Fibroblast of skin of back (primary cell): ENCODE measurements at regions not wholly inside any gene's neighbourhood (a gene's known extent, or its start where the extent isn't known, plus 50 kb on each side); places are given as distances from the start of the nearest gene placed in this dataset.
"Not testable (repeated sequence)": the region's sequence is repeated elsewhere in the genome, so short reads cannot be mapped to it uniquely, and the experiment has no call there.

ENCODE experiments used
- DNase-seq: peaks from one replicate; pipeline ENCODE4 v3.0.0-alpha.2; 2013

GRCh38 chr20:22060610-22061009 is 355.1 kb downstream of the PAX1 start:
- DNase-seq: no peak

- no peak for DNase-seq
Observed at GRCh38 chr20:22058746-22059145, 353.3 kb downstream of the PAX1 start.

DNA sequence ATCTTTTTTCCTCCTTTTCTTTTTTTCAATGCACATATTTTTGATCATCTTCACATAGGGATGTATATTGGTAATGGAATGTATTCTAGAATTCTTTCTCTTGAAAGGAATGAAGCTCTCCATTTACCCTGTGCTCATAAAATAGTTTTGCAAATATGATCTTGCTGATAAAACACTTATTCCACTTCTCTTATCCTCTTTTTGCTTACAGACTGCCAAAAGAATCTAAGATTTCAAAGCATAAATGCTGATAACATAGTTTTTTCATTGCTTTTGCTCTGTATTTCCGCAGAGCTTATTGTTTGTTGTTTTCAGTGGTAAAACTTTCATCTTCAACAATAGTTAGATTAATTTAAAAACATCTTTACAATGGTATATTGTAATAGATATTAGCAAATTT is 350.5 kb downstream of the PAX1 start:
- peak; percentile 22 for DNase-seq

GRCh38 chr20:22052025-22052650 is 346.7 kb downstream of the PAX1 start:
- peak; percentile 38 for DNase-seq

GRCh38 chr20:22045956-22046507 is 340.6 kb downstream of the PAX1 start:
- not testable (repeated sequence) for DNase-seq

DNA sequence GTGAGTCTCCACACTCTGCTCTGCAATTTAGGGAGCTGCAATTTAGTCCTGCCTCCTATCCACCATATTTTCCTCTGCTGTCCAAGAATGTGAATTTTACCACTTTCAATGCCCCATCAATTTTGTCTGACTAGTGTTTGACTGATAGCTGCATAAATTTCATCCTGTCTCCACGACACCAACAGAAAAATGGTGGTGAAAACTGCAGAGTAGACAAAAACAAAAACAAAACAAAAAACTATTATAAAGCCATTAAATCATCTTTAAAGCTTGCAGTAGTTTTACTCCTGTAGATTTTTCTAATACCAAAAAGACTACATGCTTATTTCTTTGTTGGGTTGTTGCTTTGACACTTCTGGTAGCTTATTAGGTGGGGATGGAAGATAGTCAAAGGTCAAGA is 322.0 kb downstream of the PAX1 start:
- no peak for DNase-seq

DNA sequence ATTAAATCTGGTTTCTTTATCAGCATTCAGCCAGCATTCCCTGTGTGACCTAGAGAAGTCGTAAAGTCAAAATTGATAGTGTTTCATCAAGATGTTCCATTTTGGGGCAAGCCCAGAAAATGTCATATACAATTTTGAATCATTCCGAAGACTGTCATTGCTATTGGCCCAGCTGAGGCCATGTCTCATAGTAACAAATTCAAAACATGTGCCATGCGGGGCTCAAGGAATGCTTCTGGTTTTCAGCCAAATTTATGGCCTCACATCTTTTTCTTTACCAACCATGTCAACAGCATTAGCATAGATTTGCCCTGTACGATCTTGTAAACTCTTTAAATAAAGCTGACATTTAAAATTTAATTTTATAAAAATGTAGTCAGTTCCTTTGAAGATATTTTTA is 314.7 kb downstream of the PAX1 start:
- peak; percentile 20 for DNase-seq

GRCh38 chr20:22008456-22008855 is 303.0 kb downstream of the PAX1 start:
- DNase-seq: no peak

DNA sequence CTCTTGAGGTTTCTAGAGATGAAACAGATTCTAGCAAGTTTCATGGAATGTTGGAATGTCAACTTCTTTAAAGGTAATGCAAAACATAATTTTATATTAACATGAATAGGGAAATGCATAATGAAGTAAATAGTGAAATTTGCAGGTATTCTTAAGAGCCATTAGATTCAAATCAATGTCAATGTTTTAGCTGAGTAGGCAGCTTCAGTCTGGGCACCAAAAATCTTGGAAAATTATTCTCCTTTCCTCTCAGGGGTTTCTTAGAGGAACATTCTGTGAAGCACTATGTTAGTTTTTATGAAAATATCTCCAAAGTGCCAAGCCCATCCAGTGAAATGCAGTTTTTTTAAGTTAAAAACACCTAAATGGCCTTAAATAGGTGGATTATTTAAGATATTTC is 300.8 kb downstream of the PAX1 start:
- no peak for DNase-seq

- DNase-seq: no peak
Observed at GRCh38 chr20:22005535-22005934, 300.1 kb downstream of the PAX1 start.

- DNase-seq: no peak
Observed at GRCh38 chr20:22004946-22005345, 299.5 kb downstream of the PAX1 start.

GRCh38 chr20:22003680-22004079 is 298.2 kb downstream of the PAX1 start:
- no peak for DNase-seq

DNA sequence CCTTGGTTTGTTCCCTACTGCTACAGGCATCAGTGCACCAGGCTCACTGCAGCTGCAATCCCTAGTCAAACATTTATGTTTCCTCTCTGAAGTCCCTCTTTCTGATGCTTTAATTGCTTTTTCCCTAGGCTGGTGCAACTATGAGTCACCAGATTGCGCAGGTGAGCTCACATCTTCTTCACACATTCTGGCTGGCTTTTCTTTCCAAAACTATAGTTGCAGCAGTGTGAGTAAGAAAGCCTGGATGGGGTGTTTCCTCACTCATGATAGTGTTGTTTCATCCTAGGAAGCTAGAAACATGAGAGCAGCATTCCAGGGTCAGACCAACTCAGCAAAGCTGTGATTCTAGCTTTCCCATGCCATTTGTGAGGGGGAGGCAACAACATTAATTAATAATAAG is 296.4 kb downstream of the PAX1 start:
- DNase-seq: no peak

GRCh38 chr20:21995461-21995860 is 290.0 kb downstream of the PAX1 start:
- DNase-seq: no peak

DNA sequence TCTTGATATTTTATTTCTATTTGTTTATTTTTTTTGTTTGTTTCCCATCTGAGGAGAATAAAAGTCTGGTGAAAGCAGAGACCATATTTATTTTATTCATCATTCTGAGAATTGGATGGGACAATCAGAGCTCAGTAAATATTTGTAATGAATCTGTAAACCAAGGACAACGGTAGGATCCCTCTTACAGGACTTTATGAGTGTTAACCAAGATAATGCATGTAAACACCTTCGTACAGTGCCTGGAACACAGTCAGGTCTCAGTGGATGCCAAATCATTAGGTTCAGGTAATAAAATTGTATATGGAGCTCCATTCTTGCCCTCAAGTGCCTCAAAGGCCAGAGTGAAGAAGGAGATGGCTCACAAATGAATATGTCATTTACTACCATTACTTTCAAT is 288.7 kb downstream of the PAX1 start:
- no peak for DNase-seq

DNA sequence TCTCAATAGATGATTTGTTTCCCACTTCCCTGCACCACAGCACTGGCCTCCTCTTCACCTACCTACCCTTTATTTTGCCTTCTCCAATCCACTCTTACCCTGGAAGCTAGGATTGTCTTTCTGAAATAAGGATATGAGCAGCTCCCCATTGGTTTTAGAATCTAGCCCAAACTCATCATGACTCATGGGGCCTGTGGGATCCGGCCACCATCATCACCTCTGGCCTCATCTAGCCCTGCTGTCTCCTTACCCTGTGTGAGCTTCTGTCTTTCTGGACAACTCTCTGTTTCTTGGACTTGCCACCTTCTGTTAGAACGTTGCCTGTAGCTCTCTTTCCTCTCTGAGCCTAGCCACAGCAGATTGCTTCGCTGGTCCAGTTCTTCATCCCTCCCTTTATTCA is 277.1 kb downstream of the PAX1 start:
- peak; percentile 31 for DNase-seq

- DNase-seq: peak; percentile 95
Observed at GRCh38 chr20:21981597-21982344, 276.3 kb downstream of the PAX1 start.

- DNase-seq: peak; percentile 73
Observed at GRCh38 chr20:21981179-21981578, 275.7 kb downstream of the PAX1 start.

- DNase-seq: no peak
Observed at GRCh38 chr20:21971436-21971835, 266.0 kb downstream of the PAX1 start.

- no peak for DNase-seq
Observed at GRCh38 chr20:21968486-21968885, 263.0 kb downstream of the PAX1 start.

GRCh38 chr20:21967481-21967880 is 262.0 kb downstream of the PAX1 start:
- DNase-seq: peak; percentile 52

GRCh38 chr20:21956591-21956990 is 251.1 kb downstream of the PAX1 start:
- DNase-seq: no peak

DNA sequence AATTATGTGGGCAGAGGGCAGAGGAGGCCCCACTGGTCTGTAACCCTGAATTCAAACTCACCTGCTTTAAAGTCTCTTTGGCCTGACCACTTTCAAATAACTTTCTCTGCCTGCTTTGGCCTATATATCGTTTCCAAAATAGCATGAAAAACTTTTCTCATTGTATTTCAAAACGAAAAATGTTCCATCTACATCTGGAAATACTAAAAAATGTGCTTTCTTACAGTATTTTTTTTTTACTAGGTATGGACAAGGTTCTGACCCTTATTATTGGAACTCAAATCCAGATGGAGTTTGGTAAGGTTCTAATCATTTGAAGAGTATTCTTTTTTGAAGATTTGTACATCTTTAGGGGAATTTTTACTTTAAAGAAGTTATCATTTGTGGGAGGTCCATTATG is 241.9 kb downstream of the PAX1 start:
- no peak for DNase-seq

- no peak for DNase-seq
Observed at GRCh38 chr20:21944227-21944626, 238.8 kb downstream of the PAX1 start.
